Keratinocyte (primary cell): ENCODE measurements at regions not wholly inside any gene's neighbourhood (a gene's known extent, or its start where the extent isn't known, plus 50 kb on each side); places are given as distances from the start of the nearest gene placed in this dataset.

Experiments used
- DNase-seq: peaks from one replicate; pipeline ENCODE4 v3.0.0-alpha.2; 2011; ENCODE audit warnings: low read depth, missing footprints, low spot score
- FAIRE-seq: peaks from 2 replicates; lab custom pipeline; 2011; peaks lifted over from hg19 to GRCh38; lab: Jason Lieb, UNC
- H2AFZ ChIP-seq: 2 replicates; pipeline ENCODE4 v1.6.0; 2012; ENCODE audit warnings: low read length, control low read depth, inconsistent platforms; ENCODE audit not compliant: control insufficient read depth
- H3K27ac ChIP-seq: 2 replicates; pipeline ENCODE4 v1.5.1; 2011; ENCODE audit warnings: low read length; ENCODE audit not compliant: control insufficient read depth, insufficient read depth
- H3K27me3 ChIP-seq: 3 replicates; pipeline ENCODE4 v1.6.0; 2011; ENCODE audit warnings: low read length; ENCODE audit not compliant: control insufficient read depth, insufficient read depth; ENCODE audit errors: extremely low read depth
- H3K36me3 ChIP-seq, 2 experiments: 2 replicates in 1 of 2; 3 replicates in 1 of 2; pipeline ENCODE4 v1.5.1; 2011; ENCODE audit warnings: low read length in 2 of 2, mild to moderate bottlenecking in 1 of 2; ENCODE audit not compliant: control insufficient read depth in 2 of 2, insufficient read depth in 2 of 2; ENCODE audit errors: extremely low read depth in 1 of 2
- H3K4me1 ChIP-seq: 3 replicates; pipeline ENCODE4 v1.5.1; 2011; ENCODE audit warnings: low read length; ENCODE audit not compliant: control insufficient read depth, insufficient read depth; ENCODE audit errors: extremely low read depth
- H3K4me2 ChIP-seq: 3 replicates; pipeline ENCODE4 v1.6.0; 2011; ENCODE audit warnings: low read depth, low read length; ENCODE audit not compliant: control insufficient read depth, insufficient read depth; ENCODE audit errors: extremely low read depth
- H3K4me3 ChIP-seq, 3 experiments: fragments of 200-600 bp in 1 of 3; sonication (generic) in 1 of 3; 2 replicates in 2 of 3; 3 replicates in 1 of 3; pipeline ENCODE4 v1.5.1; 2011 to 2016; ENCODE audit warnings: low read length in 3 of 3, mild to moderate bottlenecking in 3 of 3, control low read depth in 2 of 3, inconsistent platforms in 1 of 3, low read depth in 1 of 3, mixed read lengths in 1 of 3, mixed run types in 1 of 3, moderate library complexity in 1 of 3; ENCODE audit not compliant: control insufficient read depth in 2 of 3, insufficient read depth in 2 of 3; ENCODE audit errors: extremely low read depth in 1 of 3
- H3K79me2 ChIP-seq: 2 replicates; pipeline ENCODE4 v1.6.0; 2012; ENCODE audit warnings: low read length; ENCODE audit not compliant: control insufficient read depth, insufficient read depth
- H3K9ac ChIP-seq: 3 replicates; pipeline ENCODE4 v1.6.0; 2011; ENCODE audit warnings: low read length; ENCODE audit not compliant: control insufficient read depth, insufficient read depth; ENCODE audit errors: extremely low read depth
- H3K9me1 ChIP-seq: 3 replicates; pipeline ENCODE4 v1.6.0; 2011; ENCODE audit warnings: low read length; ENCODE audit not compliant: control insufficient read depth, insufficient read depth; ENCODE audit errors: extremely low read depth
- H3K9me3 ChIP-seq: 2 replicates; pipeline ENCODE4 v1.5.1; 2012; ENCODE audit warnings: low read depth, low read length; ENCODE audit not compliant: control insufficient read depth
- H4K20me1 ChIP-seq: 3 replicates; pipeline ENCODE4 v1.6.0; 2011; ENCODE audit warnings: low read length; ENCODE audit not compliant: control insufficient read depth, insufficient read depth; ENCODE audit errors: extremely low read depth
- CTCF ChIP-seq, 3 experiments: IDR thresholded peaks in 1 of 3; conservative IDR thresholded peaks in 1 of 3; optimal IDR thresholded peaks in 1 of 3; 2 replicates in 2 of 3; 3 replicates in 1 of 3; pipeline versions ENCODE3 to v1.5.1; 2011; ENCODE audit warnings: low read length in 3 of 3, mild to moderate bottlenecking in 3 of 3, moderate library complexity in 2 of 3, control low read depth in 1 of 3, inconsistent platforms in 1 of 3; ENCODE audit not compliant: insufficient read depth in 2 of 3; ENCODE audit errors: extremely low read depth in 1 of 3
- EZH2 ChIP-seq: IDR thresholded peaks from one replicate; pipeline ENCODE4 v1.6.1; 2012; ENCODE audit warnings: inconsistent platforms, mild to moderate bottlenecking, low read length, moderate library complexity
- dilution Hi-C: fragments of 300-500 bp; cut with MboI; formaldehyde crosslinking; loops from one replicate; pipeline ENCODE4 v1.7.0; 2020; ENCODE audit warnings: low sequenced_read_pairs; ENCODE audit not compliant: extremely low pct_ligation_motif_present

- Histone ChIP-seq H3K4me1 (no peaks in the 10 kb centered on the region), H3K9me1 (no peaks in the 10 kb centered on the region), H3K27me3 (no peaks in the 10 kb centered on the region), H3K36me3 (no peaks in the 10 kb centered on the region), H3K4me2 (no peak overlapping the region), H2AFZ (no peak overlapping the region), H3K4me3 (no peak overlapping the region), H3K9me3 (no peaks in the 10 kb centered on the region), H4K20me1 (no peaks in the 10 kb centered on the region), H3K79me2 (no peaks in the 10 kb centered on the region), H3K27ac (no peak overlapping the region), H3K9ac (no peak overlapping the region)
- DNase-seq (no peak), FAIRE-seq (no peak)
- dilution Hi-C loops = no loop called here
- TF ChIP-seq CTCF (optimal IDR thresholded peaks at IDR 0.05 in 1 of 3, IDR thresholded peaks at IDR 0.05 in 1 of 3, conservative IDR thresholded peaks at IDR 0.05 in 1 of 3; ENCODE audit: extremely low read depth in 1 of 3, insufficient read depth in 2 of 3, low read length in 3 of 3) (no peak), EZH2 (no peak)
Measured at GRCh38 chr4:189302719-189303118, 638.0 kb upstream of the FRG1 start.

DNA sequence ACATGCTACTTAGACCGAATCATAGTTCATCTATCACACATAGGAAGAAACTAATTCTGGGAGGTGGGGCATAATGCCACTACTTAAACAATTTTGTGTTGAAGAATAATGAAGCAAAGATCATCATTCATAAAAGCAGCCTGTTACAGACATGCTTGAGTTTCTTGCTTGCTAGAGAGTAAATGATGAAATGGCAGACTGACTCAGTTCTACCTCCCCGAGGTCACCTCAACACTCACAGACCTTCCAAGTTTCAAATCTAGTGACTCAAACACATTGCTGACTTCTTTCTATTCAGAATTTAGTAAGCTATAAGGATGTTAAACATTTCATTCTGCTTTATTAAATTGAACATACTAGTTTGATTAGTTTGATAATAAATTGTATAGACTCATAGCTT, 636.5 kb upstream of the FRG1 start:
- Histone ChIP-seq H3K4me1 (no peaks in the 10 kb centered on the region), H3K9me3 (no peaks in the 10 kb centered on the region), H3K4me2 (no peak overlapping the region), H3K27me3 (no peaks in the 10 kb centered on the region), H3K27ac (no peak overlapping the region), H2AFZ (no peak overlapping the region), H3K36me3 (no peaks in the 10 kb centered on the region), H4K20me1 (no peaks in the 10 kb centered on the region), H3K4me3 (no peak overlapping the region), H3K79me2 (no peaks in the 10 kb centered on the region), H3K9me1 (no peaks in the 10 kb centered on the region), H3K9ac (no peak overlapping the region)
- dilution Hi-C loops = no loop called here
- no peak for FAIRE-seq
- TF ChIP-seq EZH2 (no peak), CTCF (optimal IDR thresholded peaks at IDR 0.05 in 1 of 3, IDR thresholded peaks at IDR 0.05 in 1 of 3, conservative IDR thresholded peaks at IDR 0.05 in 1 of 3; ENCODE audit: extremely low read depth in 1 of 3, insufficient read depth in 2 of 3, low read length in 3 of 3) (no peak)
- no peak for DNase-seq
